Right renal pelvis (tissue), 4 donors: ENCODE measurements at regions not wholly inside any gene's neighbourhood (a gene's known extent, or its start where the extent isn't known, plus 50 kb on each side); places are given as distances from the start of the nearest gene placed in this dataset.
"Not testable (repeated sequence)": the region's sequence is repeated elsewhere in the genome, so short reads cannot be mapped to it uniquely, and the experiment has no call there.

Experiments used
- DNase-seq, 4 donors: peaks; one replicate each; pipeline ENCODE4 v3.0.0-alpha.2; 2013; ENCODE audit warnings: low read depth in 4 of 4, low spot score in 3 of 4, missing footprints in 1 of 4

DNA sequence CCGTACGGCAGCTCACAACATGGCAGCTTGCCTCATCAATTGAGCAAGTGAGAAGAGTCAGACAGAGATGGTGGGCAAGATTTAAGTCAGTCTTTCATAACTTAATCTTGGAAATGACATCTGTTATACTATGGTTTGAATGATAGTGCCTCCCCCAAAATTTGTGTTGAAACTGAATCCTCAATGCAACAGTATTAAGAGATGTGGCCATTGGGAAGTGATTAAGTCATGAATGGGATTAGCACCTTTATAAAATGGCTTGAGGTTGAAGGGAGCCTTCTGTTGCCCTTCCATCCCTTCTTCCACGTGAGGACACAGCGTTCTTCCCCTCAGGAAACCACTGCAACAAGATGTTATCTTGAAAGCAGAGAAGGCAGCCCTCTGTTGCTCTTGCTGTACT lies 124.2 kb downstream of the C12orf75 start:
- DNase-seq = no peak

DNA sequence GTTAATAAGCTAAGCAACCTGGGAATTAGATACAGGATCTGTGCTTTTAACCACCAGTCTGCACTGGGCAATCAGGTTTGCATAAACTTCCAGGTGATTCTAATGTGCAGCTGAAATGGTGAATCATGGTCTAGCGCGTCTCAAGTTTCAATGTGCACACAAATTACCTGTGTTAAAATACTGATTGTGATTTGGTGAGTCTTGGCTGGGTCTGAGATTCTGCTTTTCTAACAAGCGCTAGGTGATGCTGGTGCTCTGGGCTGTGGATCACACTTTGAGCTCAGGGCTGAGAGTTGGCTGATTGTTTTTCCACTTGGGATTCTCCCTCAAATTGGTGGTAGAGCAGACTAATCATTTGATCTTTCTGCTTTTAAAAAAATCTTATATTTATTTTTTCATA lies 124.8 kb downstream of the C12orf75 start:
- no peak for DNase-seq

DNA sequence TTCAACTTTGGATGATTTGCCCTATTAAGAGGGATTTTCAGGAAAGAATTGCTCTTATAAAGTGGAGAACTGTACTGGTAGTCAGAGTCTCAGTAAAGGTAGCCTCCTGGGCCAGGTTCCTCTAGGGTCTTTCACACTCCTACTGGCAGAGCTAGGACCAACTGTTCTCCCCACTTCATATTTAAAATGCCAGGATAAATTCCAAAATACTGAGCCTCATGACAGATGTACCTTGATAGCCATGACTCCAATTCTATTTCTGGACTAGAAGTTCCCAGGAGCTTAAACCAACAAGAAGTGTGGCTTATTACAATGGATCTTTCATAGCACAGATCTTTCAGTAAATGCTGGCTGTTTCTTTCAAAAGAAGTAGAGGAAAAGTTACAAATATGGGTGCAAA lies 126.5 kb downstream of the C12orf75 start:
- no peak for DNase-seq

DNA sequence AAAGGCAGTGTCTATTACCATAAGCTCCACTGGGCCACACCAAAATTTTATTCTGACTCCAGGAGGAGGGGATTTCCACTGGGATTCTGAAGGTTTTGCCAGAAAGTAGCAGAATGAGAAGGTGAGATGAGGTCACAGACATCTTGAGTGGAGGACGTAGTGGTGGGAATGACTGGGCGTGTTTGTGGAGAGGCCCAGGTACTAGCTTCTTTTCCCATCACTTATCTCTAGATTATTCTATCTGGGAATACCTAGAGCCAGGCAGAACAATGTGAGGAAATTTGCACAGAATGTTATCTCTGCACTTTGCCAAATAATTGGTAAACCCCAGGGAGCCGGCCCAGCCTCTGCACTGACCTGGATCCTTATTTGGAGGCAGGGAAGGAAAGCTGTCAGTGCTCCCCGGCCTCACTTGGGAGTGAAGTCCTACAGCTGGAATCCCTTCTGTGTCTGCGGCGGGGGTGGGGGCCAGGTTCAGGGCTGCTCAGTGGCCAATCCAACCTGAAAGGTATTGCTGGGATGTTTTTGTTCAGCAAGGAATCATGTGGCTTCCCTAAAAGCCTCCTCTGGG lies 129.4 kb downstream of the C12orf75 start:
- no peak for DNase-seq

DNA sequence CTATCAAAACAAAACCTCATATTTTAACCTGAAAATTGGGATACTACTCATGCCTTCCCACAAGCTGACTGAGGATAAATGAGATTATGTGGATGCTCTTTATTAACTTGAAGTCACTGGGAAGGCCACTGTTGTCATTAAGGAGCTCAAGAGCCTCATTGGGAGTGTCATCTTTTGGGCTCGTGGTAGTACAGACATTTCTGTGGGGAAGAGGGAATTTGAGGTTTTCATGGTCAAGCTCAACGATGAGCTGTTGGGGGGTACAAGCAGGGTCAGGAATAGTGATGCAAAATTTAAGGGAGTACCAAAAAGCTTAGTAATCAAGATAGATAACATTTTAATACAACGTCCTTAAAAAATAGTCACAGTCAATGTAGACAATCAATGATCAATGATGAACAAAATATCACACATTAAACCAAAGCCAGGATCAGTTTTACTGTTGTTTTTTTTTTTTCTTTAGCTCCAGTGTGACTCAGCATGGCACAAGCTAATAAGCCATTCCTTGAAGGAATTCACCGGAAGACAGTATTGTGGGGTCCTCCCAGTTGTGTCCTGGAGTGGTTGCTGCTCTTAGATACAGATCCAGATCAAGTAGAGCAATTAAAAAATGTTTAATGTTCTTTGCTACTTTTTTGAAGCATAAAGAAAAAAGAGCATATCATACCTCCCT lies 130.9 kb downstream of the C12orf75 start:
- DNase-seq = no peak

DNA sequence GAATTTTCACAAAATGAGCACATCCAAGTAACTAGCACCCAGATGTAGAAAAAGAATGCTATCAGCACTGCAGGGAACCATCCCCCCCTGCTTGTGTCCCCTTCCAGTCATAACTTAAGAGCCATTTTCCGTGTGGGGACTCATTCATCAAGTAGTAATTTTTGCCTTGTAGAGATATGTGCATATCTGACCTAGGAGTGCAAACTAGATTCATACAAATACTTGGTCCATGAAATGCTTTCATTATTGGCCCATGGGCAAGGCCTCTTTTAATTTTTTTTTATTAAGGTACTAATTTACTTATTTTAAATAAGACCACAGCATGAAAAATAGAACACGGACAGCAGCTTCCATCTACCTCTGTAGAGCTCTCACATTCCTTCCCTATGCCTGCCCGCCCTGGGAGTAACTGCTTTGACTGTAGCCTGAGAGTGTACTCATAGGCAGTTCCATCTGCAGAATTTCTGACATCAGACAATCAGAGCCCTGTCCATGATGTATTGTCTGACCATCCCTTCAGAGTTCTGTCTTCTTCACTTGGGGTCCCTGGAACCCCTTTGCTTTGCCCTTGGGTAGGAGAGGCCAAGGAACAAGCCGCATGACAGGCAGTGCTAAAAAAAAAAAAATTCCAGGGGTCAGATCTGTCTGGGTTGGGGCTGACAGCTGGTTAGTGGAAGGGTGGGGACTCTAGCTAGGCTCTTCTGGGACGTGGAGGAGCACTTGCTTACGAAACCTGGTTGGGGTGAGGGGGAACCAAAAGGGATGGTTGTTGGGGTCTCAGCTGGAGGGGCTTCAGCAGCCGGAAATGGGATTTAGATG lies 131.7 kb downstream of the C12orf75 start:
- DNase-seq = no peak

DNA sequence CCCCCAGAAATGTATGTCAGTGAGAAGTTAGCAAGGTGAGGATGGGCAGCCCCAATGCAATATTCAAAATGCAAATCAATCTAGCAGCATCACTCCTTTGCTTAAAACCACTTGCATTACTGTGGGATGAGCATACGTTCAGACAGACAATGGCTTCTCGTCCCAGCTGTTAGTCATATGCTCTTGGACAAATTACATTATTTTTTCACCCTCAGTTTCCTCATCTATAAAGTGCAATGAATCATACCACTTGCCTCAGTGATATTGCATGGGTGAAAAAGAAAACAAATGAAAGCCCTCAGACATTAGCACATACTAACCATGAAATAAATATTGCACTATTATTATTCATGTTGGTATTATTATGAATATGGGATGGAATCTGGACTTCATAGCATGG lies 132.3 kb downstream of the C12orf75 start:
- DNase-seq = no peak

DNA sequence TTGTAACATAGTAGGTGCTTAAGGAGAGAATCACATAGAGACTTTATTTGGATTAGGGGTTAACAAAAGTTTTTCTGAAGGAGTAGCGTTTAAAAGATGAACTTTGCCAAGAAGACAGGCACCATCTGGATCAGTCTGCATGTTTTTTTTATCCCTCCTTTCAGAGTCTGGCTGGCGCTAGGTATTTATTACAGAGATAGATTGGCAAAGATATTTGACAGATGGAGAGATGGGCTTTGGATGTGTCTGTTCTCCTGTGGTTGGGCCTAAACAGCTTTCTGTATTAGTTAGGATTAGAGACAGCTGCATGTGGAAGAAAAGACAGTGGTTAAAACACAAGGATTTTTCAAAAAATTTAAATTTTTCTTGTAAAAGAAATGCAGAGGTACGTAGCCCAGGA lies 133.9 kb downstream of the C12orf75 start:
- no peak for DNase-seq

DNA sequence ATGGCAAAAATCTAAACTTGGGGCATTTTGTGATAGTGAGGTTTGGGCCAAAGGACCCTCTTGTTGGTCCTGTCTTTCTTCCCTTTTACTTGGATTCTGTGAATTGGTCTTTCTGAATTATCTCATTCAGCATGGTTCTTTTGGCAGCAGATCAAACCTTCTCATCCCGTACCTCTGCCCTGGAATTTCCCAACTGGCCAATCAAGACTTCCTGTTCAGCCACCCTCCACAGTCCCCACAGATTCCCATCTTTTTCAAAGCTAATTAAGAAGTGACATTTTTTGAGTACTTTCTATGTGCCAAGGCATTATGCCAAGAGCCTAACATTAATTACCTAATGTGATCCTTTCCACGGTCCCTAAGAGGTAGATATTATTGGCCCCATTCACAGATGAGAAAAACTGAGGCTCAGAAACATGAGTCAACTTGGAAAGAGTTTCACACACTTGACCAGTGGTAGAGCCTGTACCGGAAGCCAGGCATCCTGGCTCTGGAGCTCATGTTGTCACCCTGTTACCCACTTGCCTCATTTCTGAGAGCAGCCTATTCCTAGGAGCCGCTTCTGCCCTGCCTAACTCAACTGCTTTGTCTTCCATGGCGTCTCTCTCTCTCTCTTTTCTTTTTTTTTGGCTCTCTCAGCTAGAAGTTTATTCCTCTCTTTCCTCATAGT lies 135.9 kb downstream of the C12orf75 start:
- DNase-seq = no peak

DNA sequence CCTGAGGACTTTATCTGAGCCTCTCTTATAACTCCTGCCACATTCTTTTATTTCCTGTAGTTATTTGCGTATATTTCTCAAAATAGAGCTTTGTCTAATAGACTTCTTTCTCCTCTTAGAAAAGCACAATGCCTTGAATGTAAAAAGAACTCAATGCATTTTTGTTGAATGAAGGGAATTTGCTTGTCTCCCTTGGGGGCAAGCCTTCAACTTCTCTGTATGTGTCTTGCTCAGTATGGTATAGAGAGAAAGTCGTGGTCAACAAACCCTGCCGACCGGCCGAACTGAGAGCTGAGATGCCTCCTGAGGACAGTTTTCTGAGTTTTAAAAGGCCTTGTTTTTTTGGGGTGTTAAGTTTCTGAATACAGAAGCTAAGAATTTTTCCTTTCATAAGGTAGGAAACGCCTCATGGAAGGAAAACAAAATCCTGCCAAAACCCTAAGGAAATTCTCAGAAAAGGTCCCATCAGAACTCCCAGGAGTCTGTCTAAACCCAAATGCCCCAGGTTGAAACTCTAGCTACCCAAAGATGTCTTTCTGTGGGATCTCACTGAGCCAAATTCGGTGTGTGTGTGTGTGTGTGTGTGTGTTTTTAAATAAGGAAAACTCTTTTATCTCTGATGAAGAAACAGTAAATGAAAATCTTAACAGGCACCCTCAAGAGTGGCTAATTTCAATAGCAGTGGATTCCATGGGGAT lies 136.6 kb downstream of the C12orf75 start:
- no peak for DNase-seq

DNA sequence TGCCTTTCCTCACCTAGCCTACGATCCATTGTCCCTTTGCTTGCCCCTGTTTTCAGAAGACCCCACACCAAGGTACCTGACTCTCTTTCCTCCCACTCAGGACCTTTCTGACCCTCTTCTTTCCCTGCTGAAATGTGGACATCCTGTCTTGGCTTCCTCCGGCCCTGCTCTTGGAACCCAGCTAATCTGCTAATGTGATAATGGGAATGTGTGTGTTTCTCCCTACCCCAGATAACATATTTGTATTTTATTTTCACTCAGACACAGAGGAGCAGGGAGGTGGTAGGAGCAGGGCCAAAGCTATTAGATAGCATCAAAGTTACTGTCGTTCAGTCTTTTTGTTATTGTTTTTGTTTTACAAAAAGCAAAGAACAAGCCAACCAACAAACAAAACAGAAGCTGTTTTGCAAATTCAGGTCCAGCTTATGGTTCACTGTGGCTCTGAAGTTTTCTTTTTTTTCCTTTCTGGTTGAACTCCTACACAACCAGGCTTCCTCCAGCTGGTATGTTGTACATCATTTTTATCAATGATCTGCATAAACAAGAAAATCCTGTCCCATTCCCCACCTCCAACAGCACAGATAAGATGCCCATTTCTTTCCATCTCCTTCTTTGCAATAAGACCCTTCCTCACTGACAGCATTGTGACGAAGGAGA lies 137.3 kb downstream of the C12orf75 start:
- DNase-seq = no peak

DNA sequence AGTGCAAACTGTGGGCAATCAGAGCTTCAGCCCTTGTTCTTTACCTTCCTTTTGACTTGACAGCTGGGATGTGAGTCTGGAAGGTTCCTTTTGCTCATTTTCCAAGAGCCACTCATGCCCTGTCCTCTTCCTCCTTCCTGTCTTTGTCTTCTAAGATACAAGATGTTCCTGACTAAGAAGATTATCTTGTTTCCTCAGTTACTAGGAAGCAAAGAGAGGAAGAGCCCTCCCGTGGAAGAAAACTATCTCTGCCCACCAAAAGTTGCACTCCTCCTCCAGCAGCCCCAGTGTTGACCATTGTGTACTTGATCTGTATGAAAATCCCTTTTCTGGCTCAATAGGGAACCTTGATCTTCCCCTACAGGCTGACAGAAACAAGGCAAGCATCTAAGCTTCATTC lies 138.0 kb downstream of the C12orf75 start:
- no peak for DNase-seq

DNA sequence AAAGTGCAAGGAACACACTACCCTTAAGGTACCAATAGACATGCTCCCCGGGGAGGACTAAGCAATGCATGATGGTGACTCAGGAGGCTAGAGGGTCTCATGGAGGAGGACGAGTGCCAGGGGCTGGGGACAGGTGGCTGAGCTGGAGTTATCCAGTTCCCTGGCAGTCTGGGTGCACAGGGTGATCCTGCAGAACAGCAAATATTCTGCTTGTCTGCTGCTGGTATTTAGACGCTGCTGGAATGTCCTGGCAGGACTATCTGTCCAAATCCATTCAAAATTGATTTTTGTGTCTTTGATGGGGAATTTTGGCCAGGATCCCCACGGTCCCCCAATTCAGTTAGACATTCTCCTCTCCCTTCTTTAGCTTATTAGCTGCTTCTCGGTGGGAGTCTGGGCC lies 138.7 kb downstream of the C12orf75 start:
- no peak for DNase-seq

DNA sequence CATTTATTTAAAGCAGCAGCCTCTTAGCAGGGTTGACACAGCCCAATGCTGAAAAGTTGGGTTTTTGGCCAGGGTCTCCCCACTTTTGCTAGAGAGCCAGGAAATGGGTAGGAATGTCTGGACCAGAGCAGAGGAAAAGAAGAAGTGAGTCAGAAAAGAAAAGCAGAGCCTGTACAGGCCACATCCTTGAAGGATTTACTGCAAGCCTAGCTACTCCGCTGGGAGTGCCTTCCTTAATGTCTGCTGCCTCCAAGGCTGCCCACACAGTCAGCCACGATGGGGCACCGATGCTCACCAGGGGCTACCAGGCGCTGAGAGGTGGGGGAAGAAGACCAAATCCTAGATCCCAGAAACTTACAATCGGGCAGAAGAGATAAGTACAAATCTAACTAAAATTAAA lies 139.2 kb downstream of the C12orf75 start:
- DNase-seq = no peak

DNA sequence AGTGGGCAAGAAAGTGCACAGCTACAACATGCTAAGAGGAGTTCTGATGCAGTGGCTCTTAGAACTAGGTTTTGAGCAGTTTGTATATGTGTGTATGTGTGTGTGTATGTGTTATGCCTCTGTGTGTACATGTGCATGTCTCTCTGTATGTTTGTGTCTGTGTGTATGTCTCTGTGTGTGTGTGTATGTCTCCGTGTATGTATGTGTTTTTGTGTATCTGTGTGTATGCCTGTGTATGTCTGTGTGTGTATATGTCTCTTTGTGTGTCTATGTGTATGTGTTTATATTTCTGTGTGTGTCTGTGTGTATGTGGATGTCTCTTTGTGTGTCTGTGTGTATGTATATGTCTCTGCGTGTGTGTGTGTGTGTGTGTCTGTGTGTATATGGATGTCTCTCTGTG lies 139.6 kb downstream of the C12orf75 start:
- no peak for DNase-seq

DNA sequence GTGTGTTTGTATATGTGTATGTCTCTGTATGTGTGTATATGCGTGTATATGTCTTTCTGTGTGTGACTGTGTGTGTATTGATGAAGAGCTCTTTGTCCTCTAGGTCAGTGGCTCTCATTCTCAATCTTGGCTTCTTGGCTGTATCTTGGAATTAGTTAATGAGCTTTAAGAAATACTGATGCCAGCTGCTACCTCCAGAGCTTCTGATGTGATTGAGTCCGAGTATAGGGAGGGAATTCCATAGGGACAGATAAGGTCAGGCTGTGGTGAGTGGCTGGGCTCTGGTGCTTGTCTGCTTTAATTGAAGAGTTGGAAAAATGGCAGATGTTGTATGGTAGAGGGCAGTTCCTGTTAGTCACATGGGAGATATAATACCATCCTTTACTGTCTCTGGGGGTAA lies 140.1 kb downstream of the C12orf75 start:
- no peak for DNase-seq

DNA sequence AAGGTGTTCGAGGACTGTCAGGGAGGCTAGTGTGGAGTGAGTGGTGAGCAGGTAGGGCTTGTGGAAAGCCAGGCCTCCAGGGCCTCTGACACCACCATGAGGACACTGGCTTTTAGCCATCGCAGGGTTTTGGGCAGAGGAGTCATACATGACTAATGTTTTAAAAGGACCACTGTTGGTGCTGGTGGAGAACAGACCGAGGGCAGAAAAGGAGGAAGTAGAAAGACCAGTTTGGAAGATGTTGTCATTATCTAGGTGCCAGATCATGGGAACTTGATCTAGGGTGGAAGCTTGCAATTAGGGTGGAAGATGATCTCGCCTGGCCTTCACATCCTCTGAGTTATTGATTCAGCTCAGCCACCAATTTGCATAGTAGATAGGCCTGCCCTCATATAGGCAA lies 144.2 kb downstream of the C12orf75 start:
- DNase-seq = no peak

DNA sequence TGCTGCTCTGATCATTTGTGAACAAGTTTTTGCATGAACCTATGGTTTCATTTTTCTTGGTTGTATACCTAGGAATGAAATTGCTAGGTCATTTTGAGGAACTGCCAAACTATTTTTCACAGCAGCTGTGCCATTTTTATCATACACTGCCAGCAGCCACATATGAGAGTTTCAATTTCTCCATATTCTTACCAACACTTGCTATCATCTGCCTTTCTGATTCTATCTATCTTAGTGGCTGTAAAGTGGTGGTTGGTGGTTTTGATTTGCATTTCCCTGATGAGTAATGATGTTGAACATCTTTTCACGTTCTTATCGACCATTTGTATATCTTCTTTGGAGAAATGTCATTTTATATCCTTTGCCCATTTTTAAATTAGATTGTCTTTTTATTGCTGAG lies 146.1 kb downstream of the C12orf75 start:
- no peak for DNase-seq

DNA sequence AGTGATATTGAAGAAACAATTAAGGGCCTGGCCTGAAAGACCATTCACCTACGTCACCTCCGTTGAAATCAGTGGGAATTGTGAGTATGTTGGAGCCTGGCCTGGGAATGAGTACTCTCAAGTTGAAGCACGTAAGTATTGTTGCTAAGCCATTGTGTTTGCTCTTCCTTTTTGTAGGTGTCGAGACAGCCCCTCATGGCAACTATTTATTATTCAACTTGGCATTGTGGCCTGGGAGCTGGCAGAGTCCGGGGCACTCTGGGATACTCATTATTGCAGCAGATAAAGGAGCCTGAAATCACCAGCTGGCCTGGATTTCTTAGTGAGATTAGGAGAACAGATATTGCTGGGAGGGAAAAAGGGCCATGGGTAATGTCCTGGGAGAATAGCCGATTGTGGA lies 147.4 kb downstream of the C12orf75 start:
- DNase-seq = no peak

DNA sequence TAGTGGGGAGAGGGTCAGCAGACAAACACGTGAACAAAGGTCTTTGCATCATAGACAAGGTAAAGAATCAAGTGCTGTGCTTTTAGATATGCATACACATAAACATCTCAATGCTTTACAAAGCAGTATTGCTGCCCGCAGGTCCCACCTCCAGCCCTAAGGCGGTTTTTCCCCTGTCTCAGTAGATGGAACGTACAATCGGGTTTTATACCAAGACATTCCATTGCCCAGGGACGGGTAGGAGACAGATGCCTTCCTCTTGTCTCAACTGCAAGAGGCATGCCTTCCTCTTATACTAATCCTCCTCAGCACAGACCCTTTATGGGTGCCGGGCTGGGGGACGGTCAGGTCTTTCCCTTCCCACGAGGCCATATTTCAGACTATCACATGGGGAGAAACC lies 148.3 kb downstream of the C12orf75 start:
- DNase-seq = not testable (repeated sequence)
